Breast epithelium (tissue), 4 donors: ENCODE measurements at regions not wholly inside any gene's neighbourhood (a gene's known extent, or its start where the extent isn't known, plus 50 kb on each side); places are given as distances from the start of the nearest gene placed in this dataset.

Source experiments
- DNase-seq, 2 donors: peaks; one replicate each; pipeline ENCODE4 v3.0.0-alpha.2; 2019; ENCODE audit warnings: low spot score in 2 of 2
- H3K27ac ChIP-seq, 2 donors: fragments of 200-600 bp; sonication (generic) in 1 of 2; one replicate each; pipeline ENCODE4 v1.5.1; 2016 to 2019; ENCODE audit warnings: mild to moderate bottlenecking in 1 of 2
- H3K27me3 ChIP-seq, 2 donors: fragments of 200-600 bp; sonication (generic) in 1 of 2; one replicate each; pipeline versions ENCODE4 v1.5.1 to v1.6.0; 2017 to 2019; ENCODE audit warnings: control low read depth in 1 of 2, mild to moderate bottlenecking in 1 of 2
- H3K36me3 ChIP-seq: fragments of 200-600 bp; one replicate; pipeline ENCODE4 v1.5.1; 2019
- H3K4me1 ChIP-seq, 2 donors: fragments of 200-600 bp; sonication (generic); one replicate each; pipeline ENCODE4 v1.5.1; 2016 to 2019; ENCODE audit warnings: control low read depth in 1 of 2
- H3K4me3 ChIP-seq, 3 donors: fragments of 200-600 bp; sonication (generic); 1 replicate in 2 of 3; 2 replicates in 1 of 3; pipeline ENCODE4 v1.5.1; 2016 to 2019; ENCODE audit warnings: mild to moderate bottlenecking in 3 of 3, moderate library complexity in 2 of 3
- H3K9me3 ChIP-seq, 2 donors: fragments of 200-600 bp; sonication (generic) in 1 of 2; one replicate each; pipeline ENCODE4 v1.5.1; 2016 to 2019; ENCODE audit warnings: control low read depth in 1 of 2
- CTCF ChIP-seq, 3 donors: fragments of 450-650 bp; IDR thresholded peaks; one replicate each; pipeline ENCODE4 v1.5.1; 2016 to 2017; ENCODE audit warnings: antibody characterized with exemption in 3 of 3, mild to moderate bottlenecking in 3 of 3, moderate library complexity in 3 of 3
- POLR2A ChIP-seq: fragments of 450-650 bp; IDR thresholded peaks from one replicate; pipeline ENCODE4 v1.6.1; 2016; ENCODE audit warnings: antibody characterized with exemption, mild to moderate bottlenecking, moderate library complexity
- POLR2AphosphoS5 ChIP-seq, 3 donors: sonication (generic); formaldehyde crosslinking; IDR thresholded peaks; one replicate each; pipeline ENCODE4 v1.6.1; 2017; ENCODE audit warnings: antibody characterized with exemption in 3 of 3
- intact Hi-C: fragments of 100-400 bp; cut with DNase I; formaldehyde crosslinking; loops from one replicate; pipeline ENCODE4 v1.15.1; 2023; ENCODE audit warnings: low total_unique reads

- no peak for TF ChIP-seq POLR2AphosphoS5 (IDR thresholded peaks at IDR 0.05)
- no peak for TF ChIP-seq POLR2A
- no peak for TF ChIP-seq CTCF (IDR thresholded peaks at IDR 0.05)
Measured at GRCh38 chr20:7765221-7765620, 175.0 kb downstream of the HAO1 start.

GRCh38 chr20:7770046-7770445, 170.2 kb downstream of the HAO1 start:
- TF ChIP-seq POLR2AphosphoS5 (IDR thresholded peaks at IDR 0.05) (no peak), CTCF (IDR thresholded peaks at IDR 0.05) (no peak), POLR2A (no peak)
- no peak for DNase-seq
- H3K27me3 ChIP-seq: no peaks in the 10 kb centered on the region
- no peak overlapping the region for H3K27ac ChIP-seq
- H3K4me1 ChIP-seq: no peaks in the 10 kb centered on the region
- H3K9me3 ChIP-seq: no peaks in the 10 kb centered on the region
- H3K4me3 ChIP-seq: no peak overlapping the region
- intact Hi-C loops: no loop called here
- no peaks in the 10 kb centered on the region for H3K36me3 ChIP-seq

More at GRCh38 chr20:7765221-7765620, 175.0 kb downstream of the HAO1 start:
- Histone ChIP-seq H3K27me3 (no peaks in the 10 kb centered on the region), H3K27ac (no peak overlapping the region), H3K4me3 (no peak overlapping the region), H3K36me3 (no peaks in the 10 kb centered on the region), H3K4me1 (no peaks in the 10 kb centered on the region), H3K9me3 (no peaks in the 10 kb centered on the region)
- intact Hi-C loops: no loop called here
- DNase-seq: no peak

- no peak for DNase-seq
- TF ChIP-seq POLR2AphosphoS5 (IDR thresholded peaks at IDR 0.05): no peak
- no peak for TF ChIP-seq POLR2A
- Histone ChIP-seq H3K4me3 (no peak overlapping the region), H3K36me3 (no peaks in the 10 kb centered on the region), H3K4me1 (no peaks in the 10 kb centered on the region), H3K9me3 (no peaks in the 10 kb centered on the region), H3K27ac (no peak overlapping the region), H3K27me3 (no peaks in the 10 kb centered on the region)
- intact Hi-C loops: no loop called here
Measured at GRCh38 chr20:7770578-7770977, 169.7 kb downstream of the HAO1 start.

GRCh38 chr20:7772371-7772770, 167.9 kb downstream of the HAO1 start:
- H3K4me1 ChIP-seq: no peaks in the 10 kb centered on the region
- DNase-seq: no peak
- no peak for TF ChIP-seq POLR2A
- no peak for TF ChIP-seq CTCF (IDR thresholded peaks at IDR 0.05)
- no peak for TF ChIP-seq POLR2AphosphoS5 (IDR thresholded peaks at IDR 0.05)

GRCh38 chr20:7773511-7773910, 166.7 kb downstream of the HAO1 start:
- H3K4me3 ChIP-seq: no peak overlapping the region
- no peak overlapping the region for H3K27ac ChIP-seq
- peaks cover 8% of the 10 kb centered on the region in 2 donors for H3K9me3 ChIP-seq
- intact Hi-C loops: no loop called here
- no peaks in the 10 kb centered on the region for H3K27me3 ChIP-seq
- H3K4me1 ChIP-seq: no peaks in the 10 kb centered on the region
- H3K36me3 ChIP-seq: no peaks in the 10 kb centered on the region
- TF ChIP-seq CTCF (IDR thresholded peaks at IDR 0.05) (no peak), POLR2AphosphoS5 (IDR thresholded peaks at IDR 0.05) (no peak), POLR2A (no peak)
- DNase-seq: no peak

More at GRCh38 chr20:7772371-7772770, 167.9 kb downstream of the HAO1 start:
- H3K27ac ChIP-seq: no peak overlapping the region
- H3K36me3 ChIP-seq: no peaks in the 10 kb centered on the region
- intact Hi-C loops: no loop called here
- H3K9me3 ChIP-seq: peaks cover 8% of the 10 kb centered on the region in 2 donors
- H3K27me3 ChIP-seq: no peaks in the 10 kb centered on the region
- no peak overlapping the region for H3K4me3 ChIP-seq

GRCh38 chr20:7775072-7775471, 165.2 kb downstream of the HAO1 start:
- peaks cover 8% of the 10 kb centered on the region in 2 donors for H3K9me3 ChIP-seq
- H3K4me1 ChIP-seq: no peaks in the 10 kb centered on the region
- TF ChIP-seq CTCF (IDR thresholded peaks at IDR 0.05) (no peak), POLR2A (no peak), POLR2AphosphoS5 (IDR thresholded peaks at IDR 0.05) (no peak)

More at GRCh38 chr20:7775072-7775471, 165.2 kb downstream of the HAO1 start:
- H3K4me3 ChIP-seq: no peak overlapping the region
- no peak overlapping the region for H3K27ac ChIP-seq
- intact Hi-C loops: no loop called here
- H3K36me3 ChIP-seq: no peaks in the 10 kb centered on the region
- H3K27me3 ChIP-seq: no peaks in the 10 kb centered on the region
- DNase-seq: no peak
